KMS-11 (cell line): ENCODE measurements at regions not wholly inside any gene's neighbourhood (a gene's known extent, or its start where the extent isn't known, plus 50 kb on each side); places are given as distances from the start of the nearest gene placed in this dataset.

Source experiments
- H2AFZ ChIP-seq: fragments of 200-600 bp; sonication (generic); 2 replicates; pipeline ENCODE4 v1.6.1; 2016; ENCODE audit warnings: antibody characterized with exemption, mixed run types, low read depth
- H3K27ac ChIP-seq: fragments of 200-600 bp; sonication (generic); 2 replicates; pipeline ENCODE4 v1.6.1; 2016; ENCODE audit warnings: mild to moderate bottlenecking, mixed run types
- H3K27me3 ChIP-seq: fragments of 200-600 bp; sonication (generic); 2 replicates; pipeline ENCODE4 v1.6.1; 2017; ENCODE audit warnings: mild to moderate bottlenecking, low read depth, mixed run types, moderate library complexity; ENCODE audit not compliant: insufficient read depth
- H3K36me3 ChIP-seq: fragments of 200-600 bp; sonication (generic); 2 replicates; pipeline ENCODE4 v1.6.1; 2017; ENCODE audit warnings: mild to moderate bottlenecking, mixed run types; ENCODE audit not compliant: insufficient read depth
- H3K4me1 ChIP-seq: fragments of 200-600 bp; sonication (generic); 2 replicates; pipeline ENCODE4 v1.6.1; 2016; ENCODE audit warnings: mild to moderate bottlenecking, low read depth, mixed run types; ENCODE audit not compliant: poor library complexity, severe bottlenecking
- H3K4me2 ChIP-seq: fragments of 200-600 bp; sonication (generic); 2 replicates; pipeline ENCODE4 v1.7.0; 2016; ENCODE audit warnings: mild to moderate bottlenecking, mixed run types
- H3K4me3 ChIP-seq: fragments of 200-600 bp; sonication (generic); IDR thresholded peaks from 2 replicates; pipeline ENCODE4 v1.6.1; 2017; ENCODE audit warnings: low read depth, low read length, mixed read lengths; ENCODE audit not compliant: insufficient read depth
- H3K79me2 ChIP-seq: fragments of 200-600 bp; sonication (generic); 2 replicates; pipeline ENCODE4 v1.6.1; 2016; ENCODE audit warnings: low read depth, mixed run types; ENCODE audit not compliant: insufficient read depth
- H3K9ac ChIP-seq: fragments of 200-600 bp; sonication (generic); 2 replicates; pipeline ENCODE4 v1.6.1; 2016; ENCODE audit warnings: mild to moderate bottlenecking, mixed run types
- H4K20me1 ChIP-seq: fragments of 200-600 bp; sonication (generic); 2 replicates; pipeline ENCODE4 v1.6.1; 2016; ENCODE audit warnings: mild to moderate bottlenecking, mixed run types; ENCODE audit not compliant: insufficient read depth
- CTCF ChIP-seq: fragments of 200-600 bp; sonication (generic); conservative IDR thresholded peaks from 2 replicates; pipeline ENCODE4 v1.6.1; 2017; ENCODE audit warnings: low read depth, mild to moderate bottlenecking, antibody characterized with exemption, low read length, moderate library complexity, mixed read lengths

GRCh38 chr1:58923090-58923470, 139.2 kb upstream of the JUN start:
- Histone ChIP-seq H2AFZ (peak overlapping the region; percentile 51; the same call in 1 of the 2 replicates), H3K27ac (peak overlapping the region; percentile 70), H3K27me3 (no peaks in the 10 kb centered on the region), H3K36me3 (no peaks in the 10 kb centered on the region), H3K4me2 (peak overlapping the region; percentile 45; the same call in 1 of the 2 replicates), H3K4me1 (peaks cover 31% of the 10 kb centered on the region), H3K4me3 (no peak overlapping the region), H4K20me1 (no peaks in the 10 kb centered on the region), H3K79me2 (no peaks in the 10 kb centered on the region), H3K9ac (no peak overlapping the region; the same call in 1 of the 2 replicates)
- TF ChIP-seq CTCF: no peak

GRCh38 chr1:58924016-58924565, 140.2 kb upstream of the JUN start:
- Histone ChIP-seq H3K36me3 (no peaks in the 10 kb centered on the region), H3K9ac (no peak overlapping the region), H4K20me1 (no peaks in the 10 kb centered on the region), H3K79me2 (no peaks in the 10 kb centered on the region), H3K4me1 (peaks cover 31% of the 10 kb centered on the region), H3K27me3 (no peaks in the 10 kb centered on the region), H2AFZ (no peak overlapping the region), H3K4me2 (no peak overlapping the region), H3K4me3 (no peak overlapping the region), H3K27ac (no peak overlapping the region)
- TF ChIP-seq CTCF: no peak

- Histone ChIP-seq H3K4me3 (no peak overlapping the region), H3K27me3 (no peaks in the 10 kb centered on the region), H3K4me2 (no peak overlapping the region), H4K20me1 (no peaks in the 10 kb centered on the region), H2AFZ (no peak overlapping the region), H3K79me2 (no peaks in the 10 kb centered on the region), H3K4me1 (peaks cover 31% of the 10 kb centered on the region), H3K36me3 (no peaks in the 10 kb centered on the region), H3K27ac (no peak overlapping the region), H3K9ac (no peak overlapping the region)
- TF ChIP-seq CTCF: no peak
Observed at GRCh38 chr1:58924821-58925220, 141.0 kb upstream of the JUN start.

- TF ChIP-seq CTCF: no peak
- H3K4me1 ChIP-seq: peaks cover 31% of the 10 kb centered on the region
- H3K79me2 ChIP-seq: no peaks in the 10 kb centered on the region
Observed at GRCh38 chr1:58925247-58925646, 141.4 kb upstream of the JUN start.

More at GRCh38 chr1:58925247-58925646, 141.4 kb upstream of the JUN start:
- Histone ChIP-seq H3K4me3 (no peak overlapping the region), H3K36me3 (no peaks in the 10 kb centered on the region), H2AFZ (no peak overlapping the region), H3K27ac (no peak overlapping the region), H4K20me1 (no peaks in the 10 kb centered on the region), H3K4me2 (no peak overlapping the region), H3K9ac (no peak overlapping the region), H3K27me3 (no peaks in the 10 kb centered on the region)
